AG04449 (cell line): ENCODE measurements at regions not wholly inside any gene's neighbourhood (a gene's known extent, or its start where the extent isn't known, plus 50 kb on each side); places are given as distances from the start of the nearest gene placed in this dataset.

Source experiments
- CTCF ChIA-PET: fragments of 350-600 bp; formaldehyde crosslinking; extraction: SDS; loops from one replicate; lab custom pipeline; 2021; ENCODE audit warnings: antibody characterized with exemption; lab: Yijun Ruan, JAX
- POLR2A ChIA-PET: fragments of 400-600, 350-600 bp; formaldehyde crosslinking; extraction: SDS; loops from one replicate; lab custom pipeline; 2020; ENCODE audit warnings: antibody characterized with exemption, inconsistent platforms; lab: Yijun Ruan, JAX
- DNase-seq: peaks from one replicate; pipeline ENCODE4 v3.0.0-alpha.2; 2010; ENCODE audit warnings: low read depth, low spot score
- H3K4me3 ChIP-seq: 2 replicates; pipeline ENCODE4 v1.5.1; 2011; ENCODE audit warnings: low read depth, mild to moderate bottlenecking, control low read depth, low read length
- TF ChIP-seq, protein P1 (sequence below): IDR thresholded peaks from one replicate; pipeline ENCODE4 v1.5.1; 2011; ENCODE audit warnings: mild to moderate bottlenecking, moderate library complexity, low read length, control low read depth, inconsistent platforms; ENCODE audit not compliant: insufficient read depth; ENCODE audit errors: missing control alignments

DNA sequence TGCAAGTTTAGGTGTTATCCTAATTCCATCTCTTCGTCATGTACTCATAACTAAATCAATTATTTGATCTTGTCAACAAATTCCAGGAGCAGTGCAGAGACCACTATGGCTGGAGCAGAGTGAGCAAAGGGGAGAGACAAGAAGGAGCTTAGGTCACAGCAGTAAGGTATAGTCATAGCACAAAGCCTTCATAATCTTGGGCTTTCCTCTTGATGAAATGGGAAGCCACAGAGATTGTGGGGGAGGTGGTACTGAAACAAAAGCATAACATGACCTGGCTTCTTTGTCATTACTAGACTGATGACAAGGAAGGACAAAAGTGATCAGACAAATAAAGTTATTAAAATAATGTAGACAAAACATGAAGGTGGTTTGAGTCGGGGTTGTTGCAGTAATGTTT is 60.1 kb upstream of the PTGS2 start:
- ChIA-PET CTCF (no interaction called here), POLR2A (no interaction called here)
- TF ChIP-seq, protein P1, sequence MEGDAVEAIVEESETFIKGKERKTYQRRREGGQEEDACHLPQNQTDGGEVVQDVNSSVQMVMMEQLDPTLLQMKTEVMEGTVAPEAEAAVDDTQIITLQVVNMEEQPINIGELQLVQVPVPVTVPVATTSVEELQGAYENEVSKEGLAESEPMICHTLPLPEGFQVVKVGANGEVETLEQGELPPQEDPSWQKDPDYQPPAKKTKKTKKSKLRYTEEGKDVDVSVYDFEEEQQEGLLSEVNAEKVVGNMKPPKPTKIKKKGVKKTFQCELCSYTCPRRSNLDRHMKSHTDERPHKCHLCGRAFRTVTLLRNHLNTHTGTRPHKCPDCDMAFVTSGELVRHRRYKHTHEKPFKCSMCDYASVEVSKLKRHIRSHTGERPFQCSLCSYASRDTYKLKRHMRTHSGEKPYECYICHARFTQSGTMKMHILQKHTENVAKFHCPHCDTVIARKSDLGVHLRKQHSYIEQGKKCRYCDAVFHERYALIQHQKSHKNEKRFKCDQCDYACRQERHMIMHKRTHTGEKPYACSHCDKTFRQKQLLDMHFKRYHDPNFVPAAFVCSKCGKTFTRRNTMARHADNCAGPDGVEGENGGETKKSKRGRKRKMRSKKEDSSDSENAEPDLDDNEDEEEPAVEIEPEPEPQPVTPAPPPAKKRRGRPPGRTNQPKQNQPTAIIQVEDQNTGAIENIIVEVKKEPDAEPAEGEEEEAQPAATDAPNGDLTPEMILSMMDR, result no peak
- no peak overlapping the region for H3K4me3 ChIP-seq
- no peak for DNase-seq

DNA sequence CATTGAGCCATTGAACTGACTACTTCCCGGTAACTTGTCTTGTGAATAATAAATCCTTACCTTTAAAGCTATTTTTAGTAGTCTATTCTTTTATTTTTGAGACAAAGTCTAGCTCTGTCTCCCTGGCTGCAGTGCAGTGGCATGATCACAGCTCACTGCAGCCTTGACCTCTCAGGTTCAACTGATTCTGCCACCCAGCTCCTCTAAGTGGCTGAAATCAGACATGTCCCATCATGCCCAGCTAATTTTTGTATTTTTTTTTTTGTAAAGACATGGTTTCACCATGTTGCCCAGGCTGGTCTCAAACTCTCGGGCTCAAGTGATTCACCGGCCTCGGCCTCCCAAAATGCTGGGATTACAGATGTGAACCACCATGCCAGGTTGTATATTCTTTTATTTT is 59.3 kb upstream of the PTGS2 start:
- ChIA-PET CTCF (no interaction called here), POLR2A (no interaction called here)

DNA sequence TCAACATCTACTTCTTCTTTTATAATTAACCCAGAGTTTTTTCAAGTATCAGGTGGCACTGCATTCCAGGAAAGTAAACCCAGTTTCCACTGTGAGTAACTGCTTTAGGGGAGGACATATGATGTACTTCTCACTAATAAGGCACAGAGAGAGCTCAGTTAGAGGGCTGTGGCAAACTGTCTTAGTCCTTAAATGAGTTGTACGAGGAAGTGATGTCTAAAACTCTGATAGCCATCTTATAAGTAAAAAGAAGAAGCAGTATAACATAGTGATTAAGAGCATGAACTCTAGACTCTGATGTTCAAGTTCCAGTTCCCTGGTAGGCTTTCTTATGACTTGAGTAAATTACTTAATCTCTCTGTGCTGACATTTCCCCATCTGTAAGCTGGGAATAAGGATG is 58.7 kb upstream of the PTGS2 start:
- no peak overlapping the region for H3K4me3 ChIP-seq
- CTCF ChIA-PET, result no interaction called here
- POLR2A ChIA-PET, result no interaction called here
- TF ChIP-seq, protein P1, result no peak
- DNase-seq, result no peak

More for the DNA sequence above, 59.3 kb upstream of the PTGS2 start:
- no peak overlapping the region for H3K4me3 ChIP-seq
- DNase-seq, result no peak
- TF ChIP-seq, protein P1, result no peak

DNA sequence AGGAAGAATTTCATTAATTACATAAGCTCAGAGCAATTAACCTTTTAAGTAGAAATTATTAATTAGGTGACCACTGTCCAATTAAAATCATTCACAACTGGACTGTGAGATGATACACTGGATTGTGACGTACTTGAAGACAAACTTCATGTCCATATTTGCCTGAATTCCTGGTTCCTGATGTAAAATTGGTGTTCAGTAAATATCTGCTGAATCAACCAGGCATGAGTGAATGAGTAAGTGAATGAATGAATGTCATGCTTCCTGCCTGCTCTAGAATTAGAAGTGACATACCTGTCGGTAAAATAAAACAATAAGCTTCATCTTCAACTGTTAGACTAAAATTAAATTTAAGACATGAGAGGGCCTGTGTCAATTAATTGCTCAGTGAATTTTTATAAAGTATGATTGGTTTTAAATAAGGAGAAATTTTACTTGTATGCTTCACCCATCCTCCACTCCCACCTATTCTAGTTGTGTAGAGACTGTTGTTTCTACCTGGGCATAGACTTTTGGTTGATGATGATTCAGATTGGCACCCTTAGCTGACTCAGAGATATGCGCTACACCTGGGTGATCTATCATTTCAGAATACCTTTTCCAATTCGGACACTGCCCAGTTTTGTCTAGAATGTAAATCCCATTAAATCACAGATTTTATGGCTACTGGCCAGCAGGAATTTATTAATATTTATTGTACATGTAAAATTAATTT is 56.9 kb upstream of the PTGS2 start:
- no peak overlapping the region for H3K4me3 ChIP-seq
- TF ChIP-seq, protein P1, result no peak
- no peak for DNase-seq
- POLR2A ChIA-PET, result no interaction called here
- CTCF ChIA-PET, result no interaction called here

DNA sequence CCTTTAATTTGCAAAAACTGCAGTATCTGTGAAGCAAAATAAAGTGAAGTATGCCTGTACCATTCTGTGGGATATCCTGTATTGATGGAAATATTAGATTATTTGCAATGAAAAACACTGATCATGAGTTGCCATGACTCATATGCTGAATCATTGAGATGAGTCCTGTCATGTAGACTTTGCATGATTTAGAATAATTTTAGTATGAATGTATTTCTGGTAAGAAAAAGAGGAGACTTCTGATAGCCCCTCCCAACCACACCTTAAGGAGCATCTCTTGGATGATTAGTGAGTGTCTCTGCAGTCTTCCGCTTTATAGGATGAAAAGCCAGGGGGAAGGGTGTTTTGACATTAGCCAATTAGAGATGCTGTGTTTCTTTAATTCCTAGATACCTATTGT is 55.2 kb upstream of the PTGS2 start:
- TF ChIP-seq, protein P1, result no peak
- DNase-seq, result no peak
- ChIA-PET POLR2A (no interaction called here), CTCF (no interaction called here)
- no peak overlapping the region for H3K4me3 ChIP-seq

DNA sequence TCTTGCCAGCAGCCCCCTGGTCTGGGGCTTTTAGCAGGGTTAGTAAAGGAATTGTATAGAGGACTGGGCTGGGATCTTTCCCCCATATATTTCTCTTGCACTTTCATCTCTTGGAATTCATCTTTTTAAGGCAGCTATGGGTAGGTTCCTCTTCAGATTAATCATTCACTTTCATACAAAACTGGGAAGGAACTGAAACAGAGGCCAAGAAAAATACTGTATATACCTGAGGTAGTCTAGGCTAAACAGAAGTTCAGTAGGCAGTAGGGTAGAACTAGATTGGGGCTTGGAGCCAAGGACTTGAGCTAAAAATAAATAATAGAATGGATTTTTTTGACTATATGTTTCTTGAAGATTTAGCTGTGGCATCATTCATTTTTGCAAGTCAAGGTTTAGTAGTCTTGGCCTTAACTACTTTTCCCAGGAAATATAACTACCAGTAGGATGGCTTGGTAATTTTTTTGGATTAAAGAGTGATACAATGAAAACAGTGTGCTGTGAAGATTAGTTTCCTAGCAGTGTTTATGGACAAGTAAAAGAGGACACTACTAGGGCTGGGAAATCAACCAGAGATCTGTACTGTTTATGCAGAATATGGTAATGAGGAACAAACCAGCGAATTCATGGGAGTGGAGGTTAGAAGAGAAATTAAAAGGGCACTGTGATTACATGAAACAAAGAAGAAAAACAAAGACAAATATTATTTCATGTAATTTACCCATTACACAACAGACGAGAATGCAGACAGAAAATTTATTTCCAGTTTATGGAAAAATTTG is 50.9 kb upstream of the PTGS2 start:
- DNase-seq, result no peak
- ChIA-PET CTCF (interaction anchor here (2.6 kb wide), 1 partner anchor 11 kb away, joined by 8 read pairs; no protein-coding TSS in a partner anchor), POLR2A (no interaction called here)
- no peak overlapping the region for H3K4me3 ChIP-seq
- TF ChIP-seq, protein P1, result no peak
